ENCODE measurements at regions not wholly inside any gene's neighbourhood (a gene's known extent, or its start where the extent isn't known, plus 50 kb on each side); places are given as distances from the start of the nearest gene placed in this dataset.

DNA sequence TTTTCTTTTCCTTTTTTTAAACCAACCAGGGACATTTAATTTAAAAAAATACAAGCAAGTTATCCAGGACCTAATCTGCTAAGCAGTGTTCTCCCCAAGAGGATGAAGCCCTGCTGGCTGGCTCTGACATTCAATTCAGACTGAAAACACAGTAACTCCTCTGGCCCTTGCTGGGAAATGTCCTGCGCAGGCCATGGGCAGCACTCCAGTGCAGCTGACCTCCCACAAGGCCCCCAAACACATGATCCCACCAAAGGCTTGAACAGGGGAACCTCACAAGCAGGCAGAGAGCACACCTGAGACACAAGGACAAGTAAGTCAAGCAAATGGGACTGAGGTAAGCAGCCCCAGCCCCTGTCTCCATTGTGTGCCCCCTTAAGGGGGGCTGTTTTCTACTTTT, 56.9 kb upstream of the FHIP2A start:
- peaks cover 12% of the 10 kb centered on the region for H3K4me1 ChIP-seq
- WGBS, result 80% methylated on average over 1 of the region's 1 CpG
- no peak overlapping the region for H3K4me3 ChIP-seq
- H3K27ac ChIP-seq, result no peak overlapping the region
- peaks cover 5% of the 10 kb centered on the region for H3K27me3 ChIP-seq
- TF ChIP-seq POLR2AphosphoS5 (IDR thresholded peaks at IDR 0.05) (no peak), EP300 (IDR thresholded peaks at IDR 0.05) (no peak), POLR2A (IDR thresholded peaks at IDR 0.05) (no peak)
- TF ChIP-seq, protein P1, sequence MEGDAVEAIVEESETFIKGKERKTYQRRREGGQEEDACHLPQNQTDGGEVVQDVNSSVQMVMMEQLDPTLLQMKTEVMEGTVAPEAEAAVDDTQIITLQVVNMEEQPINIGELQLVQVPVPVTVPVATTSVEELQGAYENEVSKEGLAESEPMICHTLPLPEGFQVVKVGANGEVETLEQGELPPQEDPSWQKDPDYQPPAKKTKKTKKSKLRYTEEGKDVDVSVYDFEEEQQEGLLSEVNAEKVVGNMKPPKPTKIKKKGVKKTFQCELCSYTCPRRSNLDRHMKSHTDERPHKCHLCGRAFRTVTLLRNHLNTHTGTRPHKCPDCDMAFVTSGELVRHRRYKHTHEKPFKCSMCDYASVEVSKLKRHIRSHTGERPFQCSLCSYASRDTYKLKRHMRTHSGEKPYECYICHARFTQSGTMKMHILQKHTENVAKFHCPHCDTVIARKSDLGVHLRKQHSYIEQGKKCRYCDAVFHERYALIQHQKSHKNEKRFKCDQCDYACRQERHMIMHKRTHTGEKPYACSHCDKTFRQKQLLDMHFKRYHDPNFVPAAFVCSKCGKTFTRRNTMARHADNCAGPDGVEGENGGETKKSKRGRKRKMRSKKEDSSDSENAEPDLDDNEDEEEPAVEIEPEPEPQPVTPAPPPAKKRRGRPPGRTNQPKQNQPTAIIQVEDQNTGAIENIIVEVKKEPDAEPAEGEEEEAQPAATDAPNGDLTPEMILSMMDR (IDR thresholded peaks at IDR 0.05), result no peak
- H3K9me3 ChIP-seq, result no peaks in the 10 kb centered on the region
- DNase-seq (ENCODE audit: low spot score in 2 of 2), result no peak
- H3K36me3 ChIP-seq, result no peaks in the 10 kb centered on the region

DNA sequence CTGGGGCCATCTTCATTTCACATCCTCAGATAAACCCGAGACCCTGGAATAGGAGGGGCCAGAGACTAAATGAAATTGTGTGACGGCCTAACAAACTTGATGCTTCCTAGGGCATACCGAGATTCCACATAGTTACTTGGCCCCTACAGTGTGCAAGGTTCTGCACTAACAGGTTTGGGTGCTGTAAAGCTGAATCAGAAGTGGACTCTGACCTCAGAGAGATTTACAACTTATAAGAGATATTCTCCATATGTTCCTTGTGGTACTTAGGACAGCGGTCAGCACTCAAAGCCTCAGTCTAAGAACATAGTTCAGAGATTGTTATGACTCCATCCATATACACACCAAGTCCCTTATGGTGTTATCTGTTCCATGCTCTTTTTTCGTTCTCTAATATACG, 55.1 kb upstream of the FHIP2A start:
- H3K4me3 ChIP-seq, result peak overlapping the region; percentile 75
- no peak overlapping the region for H3K27ac ChIP-seq
- H3K9me3 ChIP-seq, result no peaks in the 10 kb centered on the region
- H3K4me1 ChIP-seq, result peaks cover 12% of the 10 kb centered on the region
- 72% methylated on average over 6 of the region's 6 CpGs for WGBS
- H3K36me3 ChIP-seq, result no peaks in the 10 kb centered on the region
- no peak for DNase-seq (ENCODE audit: low spot score in 2 of 2)
- H3K27me3 ChIP-seq, result peaks cover 5% of the 10 kb centered on the region
- TF ChIP-seq POLR2A (IDR thresholded peaks at IDR 0.05) (no peak), POLR2AphosphoS5 (IDR thresholded peaks at IDR 0.05) (no peak)

DNA sequence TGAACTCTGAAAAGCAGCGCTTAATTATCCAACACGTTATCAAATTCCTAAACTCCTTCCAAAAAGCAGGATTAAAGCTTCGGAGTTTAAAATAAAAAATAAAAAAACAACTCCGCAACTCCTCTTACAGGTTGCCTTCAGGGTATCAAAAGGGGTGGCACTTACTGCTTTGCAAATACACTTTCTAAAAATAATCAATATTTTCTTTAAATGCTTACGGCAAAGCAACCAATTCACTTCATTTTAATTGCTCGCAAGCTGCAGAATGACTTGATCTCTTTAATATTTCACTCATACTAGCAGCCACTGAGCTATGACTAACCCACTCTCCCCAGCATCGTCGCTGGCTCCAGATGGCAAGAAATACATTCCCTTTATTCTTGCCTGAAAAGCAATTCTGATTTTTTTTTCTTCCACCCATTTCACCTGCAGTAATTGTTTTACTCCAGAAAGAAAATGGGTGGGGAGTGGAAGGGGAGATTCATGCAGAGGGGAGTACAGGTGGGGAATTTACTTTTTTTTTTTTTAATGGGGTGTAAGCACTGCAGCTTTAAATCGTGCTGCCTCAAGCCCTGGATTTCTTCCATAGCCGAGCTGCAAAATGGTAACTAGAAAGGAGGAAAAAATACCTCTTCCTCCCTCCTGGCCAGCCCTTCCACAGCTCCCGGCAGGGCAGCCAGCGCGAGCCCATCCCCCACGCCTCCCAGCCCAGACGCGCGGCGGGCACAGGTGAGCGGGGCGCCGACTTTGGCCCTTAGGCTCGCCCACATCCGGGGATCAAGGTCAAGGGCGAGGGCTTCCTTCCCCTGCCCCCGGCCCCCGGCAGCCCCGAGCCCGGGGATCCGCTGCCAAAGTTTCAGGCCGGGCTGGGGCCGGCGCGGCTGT, 54.2 kb upstream of the FHIP2A start:
- H3K4me1 ChIP-seq, result peaks cover 12% of the 10 kb centered on the region
- H3K36me3 ChIP-seq, result no peaks in the 10 kb centered on the region
- peak overlapping the region; percentile 53 for H3K27ac ChIP-seq
- 6% methylated on average over 23 of the region's 33 CpGs for WGBS
- H3K4me3 ChIP-seq, result peak overlapping the region; percentile 75
- TF ChIP-seq, protein P1 (IDR thresholded peaks at IDR 0.05), result no peak
- no peak for TF ChIP-seq EP300 (IDR thresholded peaks at IDR 0.05)
- no peak for TF ChIP-seq POLR2AphosphoS5 (IDR thresholded peaks at IDR 0.05)
- TF ChIP-seq POLR2A (IDR thresholded peaks at IDR 0.05), result no peak
- H3K27me3 ChIP-seq, result peaks cover 5% of the 10 kb centered on the region
- H3K9me3 ChIP-seq, result no peaks in the 10 kb centered on the region
- DNase-seq (ENCODE audit: low spot score in 2 of 2), result no peak

DNA sequence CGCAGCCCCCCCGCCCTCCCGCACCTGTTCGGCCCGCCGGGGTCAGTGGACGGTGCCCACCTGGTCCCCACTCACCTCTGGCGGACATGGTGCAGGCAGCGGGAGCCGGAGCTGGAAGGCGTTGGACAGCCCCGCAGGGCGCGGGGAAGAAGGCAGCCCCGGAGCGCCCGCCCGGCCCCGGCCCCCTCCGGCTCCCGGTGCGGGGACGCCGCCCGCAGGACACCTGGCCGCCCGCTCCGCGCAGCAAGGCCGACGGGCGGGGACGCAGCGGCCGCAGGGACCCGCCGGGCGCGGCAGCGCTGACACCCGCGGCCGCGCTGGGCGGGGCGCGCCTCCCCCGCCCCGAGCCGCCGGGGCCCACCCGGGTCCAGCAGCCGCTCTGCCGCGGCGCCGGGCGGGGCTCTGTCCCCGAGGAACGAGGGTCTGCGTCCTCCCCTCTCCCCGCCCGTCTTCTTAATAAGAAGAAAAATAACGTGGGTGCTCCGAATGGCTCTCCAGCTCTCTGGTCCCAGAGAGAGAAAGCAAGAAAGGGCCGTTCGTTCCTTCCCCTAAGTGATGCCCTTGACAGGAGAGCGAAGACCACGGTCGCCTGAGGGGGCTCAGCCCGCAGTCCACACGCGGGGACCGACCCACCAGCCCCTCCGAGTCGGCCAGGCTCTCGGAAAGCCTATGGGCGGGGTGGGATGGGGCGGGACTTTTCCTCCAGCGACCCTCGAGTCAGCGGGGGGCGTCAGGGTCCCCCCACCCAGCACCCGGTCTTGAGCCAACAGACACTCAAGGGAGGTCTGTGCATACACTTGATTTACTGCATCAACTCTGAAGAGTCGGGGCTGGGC, 53.4 kb upstream of the FHIP2A start:
- Histone ChIP-seq H3K36me3 (no peaks in the 10 kb centered on the region), H3K27ac (peak overlapping the region; percentile 53), H3K4me1 (peaks cover 12% of the 10 kb centered on the region), H3K27me3 (peaks cover 5% of the 10 kb centered on the region), H3K4me3 (peak overlapping the region; percentile 75), H3K9me3 (no peaks in the 10 kb centered on the region)
- TF ChIP-seq EP300 (IDR thresholded peaks at IDR 0.05) (no peak), POLR2AphosphoS5 (IDR thresholded peaks at IDR 0.05) (no peak), POLR2A (IDR thresholded peaks at IDR 0.05) (no peak)
- TF ChIP-seq, protein P1 (IDR thresholded peaks at IDR 0.05), result no peak
- 6% methylated on average over 8 of the region's 85 CpGs for WGBS
- no peak for DNase-seq (ENCODE audit: low spot score in 2 of 2)

DNA sequence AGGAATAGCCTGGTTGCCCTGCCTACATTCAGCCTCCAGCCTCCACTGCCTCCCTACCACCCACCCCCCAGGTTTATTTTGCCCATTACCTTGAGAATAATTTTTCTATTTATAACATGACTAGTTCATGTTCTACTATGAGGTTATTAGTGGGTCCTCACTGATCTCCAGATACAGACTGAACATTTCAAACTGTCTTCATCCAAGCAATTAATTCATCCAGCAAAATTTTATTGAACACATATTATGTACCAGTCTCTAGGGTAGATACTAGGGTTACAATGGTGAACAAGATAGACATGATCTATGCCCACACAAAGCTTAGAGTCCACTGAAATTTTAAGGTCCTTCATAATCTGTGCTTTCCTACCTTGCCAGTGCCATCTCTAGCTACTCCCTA, 51.6 kb upstream of the FHIP2A start:
- Histone ChIP-seq H3K4me1 (peaks cover 12% of the 10 kb centered on the region), H3K36me3 (no peaks in the 10 kb centered on the region), H3K27me3 (peaks cover 5% of the 10 kb centered on the region), H3K27ac (no peak overlapping the region), H3K9me3 (no peaks in the 10 kb centered on the region), H3K4me3 (no peak overlapping the region)
- DNase-seq (ENCODE audit: low spot score in 2 of 2), result no peak
- TF ChIP-seq, protein P1 (IDR thresholded peaks at IDR 0.05), result no peak
- no peak for TF ChIP-seq POLR2AphosphoS5 (IDR thresholded peaks at IDR 0.05)
- no peak for TF ChIP-seq POLR2A (IDR thresholded peaks at IDR 0.05)
- TF ChIP-seq EP300 (IDR thresholded peaks at IDR 0.05), result no peak

Data from suprapubic skin (tissue), 4 donors.